HG03442 (cell line): ENCODE measurements at regions not wholly inside any gene's neighbourhood (a gene's known extent, or its start where the extent isn't known, plus 50 kb on each side); places are given as distances from the start of the nearest gene placed in this dataset.

Source experiments
- ATAC-seq: cut with Tn5 transposase; IDR thresholded peaks from one replicate; pipeline ENCODE4 v1.9.1; 2021; ENCODE audit warnings: mild to moderate bottlenecking, moderate library complexity; ENCODE audit not compliant: unreplicated experiment

DNA sequence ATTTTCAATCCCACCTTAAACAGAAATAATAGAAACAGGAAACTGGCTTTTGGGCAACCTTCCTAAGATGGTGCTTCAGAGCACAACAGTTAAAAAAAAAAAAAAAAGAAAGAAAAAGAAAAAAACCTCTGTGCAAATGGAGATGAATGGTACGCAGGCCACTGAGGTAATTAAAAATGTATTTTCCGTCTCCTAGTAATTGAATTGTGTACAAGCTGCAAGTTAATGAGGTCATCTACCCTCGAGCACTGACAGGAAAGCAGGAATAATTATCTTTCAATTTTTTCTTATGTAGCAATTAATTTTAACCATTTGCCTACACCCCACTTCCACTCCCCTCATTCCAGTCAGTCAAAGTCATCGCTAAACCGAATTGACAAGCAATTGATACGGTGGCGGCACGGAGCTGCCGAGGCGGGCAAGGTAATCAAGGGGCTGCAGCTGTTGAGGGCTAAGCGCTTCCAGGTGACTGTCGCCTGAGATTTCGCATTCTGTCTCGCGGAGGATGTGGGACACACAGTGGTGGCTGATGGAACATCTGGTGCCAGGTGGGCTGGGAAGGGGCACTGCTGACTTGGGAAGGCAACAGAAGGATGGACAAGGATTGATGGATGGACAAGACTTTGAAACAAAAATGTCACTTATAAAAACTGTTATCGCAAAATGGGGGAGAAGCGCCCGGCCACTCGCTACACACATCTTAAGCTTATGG, 109.4 kb downstream of the RCN1 start:
- ATAC-seq = no peak

DNA sequence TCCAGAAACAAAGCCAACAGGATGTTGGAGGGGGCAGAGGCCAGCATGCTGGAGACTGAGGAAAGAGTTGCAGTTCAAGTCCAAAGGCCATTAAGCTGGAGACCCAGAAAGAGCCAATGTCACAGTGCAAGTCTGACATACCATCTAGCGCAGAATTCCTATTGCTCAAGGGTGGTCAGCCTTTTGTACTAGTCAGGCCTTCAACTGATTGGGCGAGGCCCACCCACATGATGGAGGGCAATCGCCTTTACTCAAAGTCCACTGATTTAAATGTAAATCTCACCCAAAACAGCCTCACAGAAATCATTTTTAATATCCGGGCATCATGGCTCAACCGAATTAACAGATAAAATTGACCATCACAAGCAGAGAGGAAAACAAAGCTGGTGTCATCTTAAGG, 113.9 kb downstream of the RCN1 start:
- no peak for ATAC-seq

DNA sequence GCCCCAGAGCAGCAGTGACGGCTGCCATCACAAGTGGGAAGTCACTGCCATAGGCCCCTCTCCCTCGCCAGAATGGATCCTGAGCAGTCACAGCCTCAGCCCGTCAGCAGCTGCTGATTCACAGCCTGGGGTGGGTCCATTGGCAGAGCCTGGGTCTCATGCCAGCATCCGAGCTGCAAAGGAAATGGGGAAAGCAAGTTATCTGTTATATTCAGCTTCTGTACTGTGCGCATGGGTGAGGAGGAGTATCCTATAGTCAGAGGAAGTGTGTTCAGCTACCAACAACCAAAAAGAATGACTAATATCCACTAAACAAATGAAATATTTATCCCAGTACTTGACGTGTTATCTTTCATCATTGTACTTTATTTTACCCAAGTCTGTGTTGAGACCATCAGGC, 119.7 kb downstream of the RCN1 start:
- no peak for ATAC-seq

DNA sequence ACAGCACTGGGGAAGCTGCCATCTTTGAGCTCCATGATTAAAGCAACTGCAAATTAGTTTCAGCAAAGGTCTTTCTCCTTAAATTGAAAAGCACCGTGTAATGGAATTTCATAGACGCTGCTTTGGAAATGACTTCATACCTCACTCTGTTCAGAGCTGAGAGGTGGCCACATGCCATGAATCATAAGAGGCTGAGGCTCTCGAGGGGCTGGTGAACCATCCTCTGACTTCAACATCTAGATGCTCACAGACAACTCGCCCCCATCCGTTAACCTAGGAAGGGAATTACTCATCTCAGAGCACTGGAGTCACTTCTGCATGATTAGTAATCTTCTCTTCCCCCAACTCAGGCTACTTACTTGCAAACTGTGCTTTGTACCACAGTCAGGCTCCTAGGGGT, 122.3 kb downstream of the RCN1 start:
- no peak for ATAC-seq

DNA sequence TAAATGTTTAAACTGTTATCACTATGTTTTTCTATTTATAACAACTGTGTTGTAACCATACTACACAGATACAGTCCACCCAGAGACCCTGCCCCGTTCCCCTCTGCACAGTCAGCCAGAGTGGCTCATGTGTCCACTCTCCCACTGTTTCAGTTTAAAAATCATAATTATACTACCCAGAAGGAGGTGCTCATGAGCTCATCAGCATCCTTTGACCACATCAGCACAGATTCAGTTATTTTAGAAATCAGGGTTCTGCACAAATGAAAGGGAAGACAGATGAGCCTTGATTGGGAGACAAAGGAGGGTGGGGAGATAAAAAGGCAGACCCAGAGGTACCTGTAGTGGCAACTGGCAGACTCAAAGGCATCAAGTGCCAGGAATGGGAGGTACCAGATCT, 124.3 kb downstream of the RCN1 start:
- ATAC-seq = no peak

DNA sequence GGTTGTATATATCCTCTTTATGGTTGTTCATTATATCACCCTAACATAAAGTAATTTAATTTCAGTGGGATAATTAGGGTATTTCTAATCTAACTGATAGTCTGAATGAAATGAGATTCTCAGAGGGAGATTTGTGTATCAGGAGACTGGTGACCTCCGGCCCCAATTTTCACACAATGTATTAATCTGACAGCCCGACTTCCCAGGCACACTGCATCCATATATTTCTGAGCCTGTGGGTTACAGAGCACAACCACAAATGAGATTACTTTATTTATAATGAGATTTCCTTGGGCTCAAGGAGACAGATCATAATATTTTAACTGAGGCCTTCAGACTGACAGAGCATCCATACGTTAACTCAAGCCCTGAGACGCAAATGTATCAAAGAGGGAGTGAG, 125.9 kb downstream of the RCN1 start:
- no peak for ATAC-seq

DNA sequence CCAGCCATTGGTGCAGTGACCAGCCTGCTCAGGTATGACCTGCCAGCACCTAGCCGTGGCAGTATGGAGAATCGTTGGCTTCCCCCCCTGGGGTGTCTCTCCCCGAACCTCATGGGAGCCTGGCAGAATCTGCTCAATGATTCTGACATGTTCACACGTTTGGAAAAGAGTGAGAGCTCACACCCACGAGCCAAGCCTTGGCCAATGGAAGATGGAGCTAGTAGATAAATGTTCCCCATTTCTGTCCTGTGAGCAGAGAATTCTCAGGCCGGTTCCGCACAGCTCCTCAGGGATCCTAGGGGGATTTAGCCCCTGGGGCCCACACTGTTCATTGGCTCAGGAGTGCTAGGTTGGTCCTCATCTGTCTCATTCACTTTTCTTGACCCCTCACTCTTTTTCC, 128.4 kb downstream of the RCN1 start:
- ATAC-seq = no peak

DNA sequence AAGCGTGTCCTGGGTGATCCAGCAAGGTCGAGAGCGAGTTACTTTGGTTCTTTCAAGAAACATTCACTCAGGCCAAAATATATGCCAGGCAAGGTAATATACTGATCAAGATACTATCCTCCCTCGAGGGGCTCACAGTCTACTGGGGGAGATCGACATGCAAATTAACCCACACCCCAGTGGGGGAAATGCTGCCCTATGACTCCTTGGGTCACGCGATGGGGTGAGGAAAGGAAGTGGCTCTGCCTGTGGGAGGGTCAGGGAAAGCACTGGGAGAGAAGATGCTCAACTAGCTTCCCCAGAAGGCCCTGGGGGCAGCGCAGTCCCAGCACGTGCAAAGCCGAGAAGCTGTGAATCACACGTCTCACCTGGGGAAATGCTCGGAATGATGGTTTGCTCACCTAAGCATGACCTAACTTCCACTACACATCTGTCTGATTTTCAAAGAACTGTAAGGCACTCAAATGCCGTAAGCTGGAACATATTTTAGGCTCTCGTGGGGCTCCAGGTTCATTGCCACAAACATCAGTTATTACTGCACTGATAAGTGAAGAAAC, 130.7 kb downstream of the RCN1 start:
- no peak for ATAC-seq

DNA sequence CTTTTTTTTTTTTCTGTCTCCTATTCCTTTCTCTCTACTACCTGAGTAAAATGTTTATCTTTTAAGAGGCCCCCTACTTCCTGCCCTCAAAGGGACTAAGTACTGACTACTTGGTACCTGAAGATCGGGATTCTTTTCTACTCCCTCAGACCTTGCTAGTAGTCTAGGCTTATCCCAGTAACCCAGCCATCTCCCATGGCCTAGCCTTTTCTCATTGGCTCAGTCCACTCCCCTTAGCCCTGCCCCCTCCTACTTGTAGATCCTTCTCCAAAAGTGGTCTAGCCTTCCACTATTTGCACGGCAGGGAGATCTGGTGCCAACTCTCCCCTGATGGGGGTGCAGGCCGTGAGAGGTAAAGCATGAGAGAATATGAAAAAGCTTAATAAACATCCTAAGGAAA, 133.7 kb downstream of the RCN1 start:
- ATAC-seq = no peak

DNA sequence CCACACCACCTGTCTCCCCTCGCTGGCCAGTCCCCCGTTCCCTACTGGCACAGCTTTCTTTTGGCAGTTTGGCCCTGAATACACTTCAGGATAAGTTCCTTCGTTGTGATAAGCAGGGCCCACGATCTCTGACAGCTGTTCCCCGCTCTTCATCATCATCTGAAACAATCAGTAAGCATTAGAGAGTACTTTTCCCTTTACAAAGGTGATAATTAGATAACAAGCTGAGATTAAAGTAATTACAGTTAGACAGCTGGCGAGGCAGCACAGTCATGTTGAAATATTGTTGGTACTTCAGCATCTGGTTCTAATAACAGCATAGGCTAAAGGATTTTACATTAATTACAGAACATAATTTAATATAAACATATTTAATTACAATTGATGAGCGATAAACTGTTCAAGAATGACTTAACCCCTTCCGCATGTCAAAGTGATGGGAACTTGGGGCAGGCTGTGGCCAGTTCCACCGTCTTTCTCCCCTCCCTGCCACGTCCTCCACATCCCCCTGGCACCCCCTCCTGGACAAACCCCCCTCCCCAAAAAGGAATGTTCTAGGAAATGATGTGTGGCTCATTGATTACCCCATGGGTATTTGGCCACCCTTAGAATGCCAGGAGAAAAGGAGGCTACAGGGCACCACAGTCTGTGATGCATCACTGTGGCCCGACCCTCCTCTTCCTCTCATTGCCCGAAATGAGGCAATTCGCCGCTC, 134.9 kb downstream of the RCN1 start:
- ATAC-seq = no peak

DNA sequence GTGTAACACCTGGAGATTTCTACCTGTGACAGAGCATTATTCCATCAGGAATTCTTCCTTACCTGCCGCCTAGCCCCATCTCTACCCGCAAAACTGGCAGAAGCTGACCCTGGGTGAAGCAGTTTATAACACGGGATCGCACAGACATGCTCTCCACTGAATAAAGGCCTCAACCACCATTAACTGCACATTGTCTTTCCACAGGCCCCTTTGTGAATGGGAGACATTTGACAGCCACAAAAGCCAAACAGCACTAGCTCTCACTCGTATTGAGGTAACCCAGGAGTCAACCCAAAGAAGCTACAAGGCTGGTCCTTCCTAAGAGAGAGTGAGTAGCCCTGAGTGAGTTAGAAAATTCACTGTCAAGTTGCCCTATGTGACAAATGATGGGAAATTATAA, 135.6 kb downstream of the RCN1 start:
- ATAC-seq = no peak

DNA sequence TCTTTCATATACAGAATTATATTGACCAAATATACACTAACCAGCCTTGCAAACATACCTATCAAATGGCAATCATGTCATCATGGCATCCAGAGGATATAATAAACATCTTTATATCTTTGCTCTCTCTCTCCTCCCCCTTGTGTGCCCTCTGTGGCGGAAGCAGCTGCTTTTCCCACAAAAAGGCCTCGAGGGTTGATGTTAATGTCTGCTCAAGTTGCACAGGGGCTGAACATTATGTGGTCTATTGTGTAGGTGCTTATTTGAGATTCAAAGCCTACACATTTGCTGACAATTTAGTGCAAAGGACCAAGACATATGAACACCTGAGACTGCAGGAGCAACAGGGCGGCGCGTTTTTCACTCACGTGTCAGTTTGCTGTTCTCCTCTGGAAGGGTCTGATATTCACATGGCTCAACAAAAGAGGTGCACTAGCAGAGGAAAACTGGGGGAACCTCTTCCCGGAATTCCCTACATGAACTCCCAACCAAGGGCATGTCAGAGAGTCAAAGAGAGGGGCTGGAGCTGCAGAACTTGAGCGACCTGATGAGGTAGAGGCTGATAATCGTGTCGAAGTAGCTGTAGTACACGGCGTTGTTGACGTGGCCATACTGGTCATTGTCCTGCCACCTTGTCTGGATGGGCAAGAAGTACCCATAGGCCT, 138.8 kb downstream of the RCN1 start:
- ATAC-seq = no peak

DNA sequence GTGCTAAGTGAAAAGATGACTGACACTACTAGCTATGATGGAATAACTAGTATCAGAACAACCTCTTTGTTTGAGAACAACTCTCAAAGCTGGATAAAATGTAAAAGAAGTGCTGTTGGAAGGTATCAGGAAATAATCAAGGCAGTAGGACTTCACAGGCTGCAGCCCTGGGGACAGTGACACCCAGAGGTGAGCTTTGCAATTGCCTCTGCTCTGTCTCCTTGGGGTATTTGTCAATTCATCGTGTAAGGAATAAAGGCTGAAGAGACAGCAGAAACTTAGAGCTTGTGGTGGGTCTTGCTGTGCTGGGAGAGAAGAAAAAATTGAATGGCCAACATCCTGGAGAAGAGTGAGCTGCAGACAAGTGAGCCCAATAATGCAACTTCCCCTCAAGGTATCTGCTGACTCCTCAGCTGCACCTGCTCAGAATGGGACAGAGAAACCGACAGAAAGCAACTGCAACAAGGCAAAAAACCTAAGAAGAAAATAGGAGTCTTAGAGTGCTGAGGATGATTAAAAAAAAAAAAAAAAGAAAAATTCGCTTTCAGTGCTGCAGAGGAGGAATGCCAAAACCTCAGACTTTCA, 141.1 kb downstream of the RCN1 start:
- peak; percentile 95 for ATAC-seq

DNA sequence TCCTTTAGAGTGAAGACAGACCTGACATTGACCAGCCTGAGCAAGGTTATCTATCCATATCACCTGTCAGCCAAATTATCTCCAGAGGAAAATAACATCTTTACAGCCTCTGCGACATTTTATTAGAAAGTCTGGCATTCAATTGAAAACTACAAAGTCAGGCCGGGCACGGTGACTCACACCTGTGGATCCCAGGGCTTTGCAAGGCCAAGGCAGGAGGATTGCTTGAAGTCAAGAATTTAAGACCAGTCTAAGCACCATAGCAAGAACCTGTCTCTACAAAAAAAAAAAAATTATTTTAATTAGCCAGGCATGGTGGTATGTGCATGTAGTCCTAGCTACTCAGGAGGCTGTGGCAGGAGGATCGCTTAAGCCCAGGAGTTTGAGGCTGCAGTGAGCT, 141.6 kb downstream of the RCN1 start:
- ATAC-seq = no peak

DNA sequence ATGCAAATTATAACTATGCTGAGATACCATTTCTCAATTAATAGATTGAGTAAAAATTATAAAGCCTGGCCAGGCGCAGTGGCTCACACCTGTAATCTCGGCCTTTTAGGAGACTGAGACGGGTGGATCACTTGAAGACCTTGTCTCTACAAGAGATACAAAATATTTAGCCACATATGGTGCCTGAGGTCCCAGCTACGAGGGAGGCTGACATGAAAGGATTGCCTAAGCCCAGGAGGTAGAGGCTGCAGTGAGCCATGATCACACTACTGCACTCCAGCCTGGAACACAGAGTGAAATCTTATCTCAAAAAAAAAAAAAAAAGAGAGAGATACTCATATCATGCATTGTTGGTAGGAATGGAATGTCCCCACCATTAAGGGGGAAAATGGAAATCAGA, 142.4 kb downstream of the RCN1 start:
- ATAC-seq = no peak

DNA sequence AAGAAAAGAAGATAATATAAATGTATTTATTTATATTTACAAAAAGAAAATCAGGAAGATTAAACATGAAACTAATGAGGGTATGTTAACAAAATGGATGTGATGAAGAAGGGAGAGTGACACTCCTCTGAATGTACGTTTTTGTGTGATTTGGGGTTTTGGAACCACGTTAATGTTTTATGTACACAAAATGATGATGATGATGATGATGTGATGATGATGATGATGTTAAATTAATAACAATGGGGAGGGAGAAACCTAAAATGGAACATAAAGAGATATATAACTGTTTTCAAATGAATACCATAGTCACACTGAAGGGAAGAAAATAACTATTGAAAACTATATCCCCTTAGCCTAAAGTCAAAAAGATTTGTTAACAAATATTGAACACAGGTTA, 143.1 kb downstream of the RCN1 start:
- ATAC-seq = no peak

DNA sequence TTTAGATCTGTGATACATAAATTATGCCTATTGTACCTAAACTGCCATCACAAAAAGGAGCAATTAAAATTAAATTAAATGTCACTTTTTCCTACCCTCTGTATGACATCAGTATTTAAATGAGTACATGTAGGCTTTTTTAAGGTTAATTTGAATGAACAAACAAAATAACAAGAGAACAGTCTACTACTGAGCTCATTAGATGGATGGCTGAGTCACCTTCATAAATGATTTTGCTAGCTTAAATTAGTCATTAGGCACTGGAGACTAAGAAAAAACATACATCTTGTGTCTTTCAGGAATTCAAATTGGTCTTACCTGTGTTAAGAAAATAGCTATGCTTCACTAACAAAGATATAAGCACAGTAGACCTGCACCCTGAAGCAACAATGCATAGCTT, 153.6 kb downstream of the RCN1 start:
- no peak for ATAC-seq

DNA sequence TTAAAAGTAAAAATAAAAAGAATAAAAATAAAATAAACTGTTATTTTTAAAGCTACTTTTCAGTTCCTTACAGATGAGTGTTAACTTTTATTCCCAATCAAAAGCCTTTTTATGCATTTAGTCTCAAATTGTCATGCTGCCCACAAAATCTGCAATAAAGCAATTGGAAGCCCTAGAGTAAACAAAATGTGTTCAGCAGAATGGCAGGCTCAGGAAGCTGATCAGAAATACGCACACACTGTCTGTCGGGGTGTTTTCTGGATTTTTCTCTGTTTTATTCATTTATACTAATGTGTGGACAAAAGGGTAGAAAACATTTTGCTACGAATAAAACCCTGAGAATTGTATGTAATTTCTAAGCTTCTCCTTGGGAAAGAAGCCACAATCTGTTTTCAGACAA, 162.8 kb downstream of the RCN1 start:
- ATAC-seq = no peak

DNA sequence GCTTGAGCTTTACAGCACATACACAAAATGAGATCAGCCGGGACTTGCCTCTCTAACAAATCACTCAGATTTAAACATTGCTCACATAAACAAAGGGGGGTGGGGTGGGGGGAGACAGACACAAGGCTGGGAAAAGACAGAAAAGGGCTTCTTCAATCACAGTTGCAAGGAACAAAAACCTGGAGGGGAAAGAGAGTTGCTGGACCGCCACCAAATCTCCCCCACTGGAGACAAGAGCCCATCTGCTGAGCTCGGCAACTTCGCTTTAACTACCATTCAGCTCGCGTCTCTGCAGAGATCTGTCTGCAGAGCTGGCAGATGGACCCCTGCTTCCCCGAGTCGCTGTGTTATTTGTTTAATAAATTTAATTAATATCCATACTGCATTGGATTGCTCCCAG, 165.0 kb downstream of the RCN1 start:
- no peak for ATAC-seq

DNA sequence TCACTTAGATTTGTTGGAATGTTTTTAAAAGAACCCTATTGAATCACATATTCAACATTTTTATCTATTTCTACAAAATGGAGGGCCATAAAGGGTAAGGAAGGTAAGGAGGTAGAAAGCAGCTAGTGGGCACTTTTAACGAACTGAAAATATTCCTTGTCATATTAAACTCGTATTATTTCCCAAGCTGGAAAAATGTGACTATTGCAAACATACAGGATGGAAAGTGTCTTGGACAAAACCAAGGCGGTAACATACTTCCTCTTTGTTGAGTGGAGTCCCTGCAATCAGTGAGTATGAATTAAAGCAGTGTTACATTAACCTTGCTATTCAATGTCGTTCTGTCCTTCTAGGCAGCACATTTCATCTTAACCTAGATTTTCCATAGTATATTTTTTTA, 165.6 kb downstream of the RCN1 start:
- no peak for ATAC-seq

DNA sequence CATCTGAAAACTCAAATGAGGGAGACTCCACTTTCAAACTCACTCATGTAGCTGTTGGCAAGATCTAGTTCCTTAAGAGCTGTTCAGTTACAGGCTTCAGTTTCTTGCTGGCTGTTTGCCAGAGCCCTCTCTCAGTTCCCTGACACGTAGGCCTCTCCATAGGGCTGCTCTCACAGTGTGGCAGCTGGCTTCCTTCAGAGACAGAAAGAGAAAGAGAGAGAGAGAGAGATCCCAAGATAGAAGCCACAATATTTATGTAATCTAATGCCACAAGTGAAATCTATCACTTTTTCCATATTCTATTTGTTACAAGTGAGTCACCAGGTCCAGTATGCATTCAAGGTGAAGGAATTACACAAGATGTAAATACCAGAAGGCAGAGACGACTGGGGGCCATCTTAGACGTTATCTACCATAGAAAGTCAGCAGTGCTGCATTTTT, 168.8 kb downstream of the RCN1 start:
- ATAC-seq = peak; percentile 97

DNA sequence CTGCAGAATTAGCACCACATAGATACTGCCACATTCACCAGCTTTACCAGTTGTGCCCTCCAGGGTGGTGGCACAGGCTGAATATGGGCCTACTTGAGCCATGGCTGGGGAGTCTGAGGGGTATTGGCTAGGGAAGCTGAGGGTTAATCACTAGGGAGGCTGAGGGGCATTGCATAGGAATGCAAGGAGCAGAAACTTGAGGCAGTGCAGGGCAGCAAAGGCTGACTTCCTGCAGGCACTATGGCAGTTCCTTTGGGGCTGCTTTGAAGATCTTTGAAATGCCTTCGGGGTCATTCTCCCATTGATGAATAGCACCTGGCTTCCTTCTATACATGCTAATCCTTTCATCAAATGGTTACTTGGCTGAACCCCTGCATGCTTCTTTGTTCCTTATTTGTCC, 171.5 kb downstream of the RCN1 start:
- ATAC-seq = no peak
